ENCODE measurements at regions not wholly inside any gene's neighbourhood (a gene's known extent, or its start where the extent isn't known, plus 50 kb on each side); places are given as distances from the start of the nearest gene placed in this dataset.

DNA sequence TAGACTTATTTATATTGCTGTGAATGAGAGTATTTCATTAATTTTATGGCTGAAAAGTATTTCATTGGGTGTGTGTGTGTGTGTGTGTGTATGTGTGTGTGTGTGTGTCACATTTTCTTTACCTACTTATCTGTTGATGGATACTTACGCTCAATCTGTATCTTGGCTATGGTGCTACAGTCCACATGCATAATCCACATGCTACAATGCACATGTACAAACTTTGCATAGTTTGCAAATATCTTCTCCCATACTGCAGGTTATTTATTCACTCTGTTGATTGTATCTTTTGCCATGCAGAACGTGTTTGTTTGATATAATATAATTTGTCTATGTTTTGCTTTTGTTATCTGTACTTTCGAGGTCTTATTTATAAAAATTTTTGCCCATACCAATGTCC is 167.8 kb downstream of the RAB28 start:
- no peak overlapping the region for H3K27ac ChIP-seq (ENCODE audit: low read depth in 2 of 2, low read length in 2 of 2)
- H3K9me3 ChIP-seq (ENCODE audit: control insufficient read depth in 2 of 2, low read length in 2 of 2) = no peaks in the 10 kb centered on the region
- H3K36me3 ChIP-seq (ENCODE audit: control insufficient read depth in 2 of 2, insufficient read depth in 2 of 2, low read length in 2 of 2) = no peaks in the 10 kb centered on the region
- no peaks in the 10 kb centered on the region for H3K4me1 ChIP-seq (ENCODE audit: control insufficient read depth in 2 of 2, insufficient read depth in 2 of 2, low read length in 2 of 2)
- H3K27me3 ChIP-seq (ENCODE audit: control insufficient read depth in 2 of 2, insufficient read depth in 2 of 2, low read length in 2 of 2) = no peaks in the 10 kb centered on the region
- no peak overlapping the region for H3K4me3 ChIP-seq (ENCODE audit: low read length in 2 of 2)
- H3K9ac ChIP-seq (ENCODE audit: low read depth in 1 of 2, low read length in 2 of 2) = no peak overlapping the region

DNA sequence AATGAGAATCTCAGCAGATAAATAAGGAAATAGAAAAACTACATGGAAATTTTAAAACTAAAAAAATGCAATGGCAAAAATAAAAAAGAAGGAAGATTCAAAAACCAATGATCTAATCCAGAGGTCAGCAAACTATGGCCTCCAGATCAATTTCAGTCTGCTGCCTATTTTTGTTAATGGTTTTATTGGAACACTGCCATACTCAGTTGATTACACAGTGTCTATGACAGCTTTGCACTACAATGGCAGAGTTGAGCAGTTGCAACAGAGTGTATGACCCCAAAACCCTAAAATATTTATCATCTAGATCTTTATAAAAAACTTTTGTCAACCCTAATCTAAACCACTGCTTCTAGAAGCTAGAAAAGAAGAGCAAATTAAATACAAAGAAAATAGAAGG is 170.3 kb downstream of the RAB28 start:
- Histone ChIP-seq H3K36me3 (ENCODE audit: control insufficient read depth in 2 of 2, insufficient read depth in 2 of 2, low read length in 2 of 2) (no peaks in the 10 kb centered on the region), H3K4me1 (ENCODE audit: control insufficient read depth in 2 of 2, insufficient read depth in 2 of 2, low read length in 2 of 2) (no peaks in the 10 kb centered on the region), H3K9me3 (ENCODE audit: control insufficient read depth in 2 of 2, low read length in 2 of 2) (no peaks in the 10 kb centered on the region), H3K4me3 (ENCODE audit: low read length in 2 of 2) (no peak overlapping the region), H3K9ac (ENCODE audit: low read depth in 1 of 2, low read length in 2 of 2) (no peak overlapping the region), H3K27ac (ENCODE audit: low read depth in 2 of 2, low read length in 2 of 2) (no peak overlapping the region), H3K27me3 (ENCODE audit: control insufficient read depth in 2 of 2, insufficient read depth in 2 of 2, low read length in 2 of 2) (no peaks in the 10 kb centered on the region)

DNA sequence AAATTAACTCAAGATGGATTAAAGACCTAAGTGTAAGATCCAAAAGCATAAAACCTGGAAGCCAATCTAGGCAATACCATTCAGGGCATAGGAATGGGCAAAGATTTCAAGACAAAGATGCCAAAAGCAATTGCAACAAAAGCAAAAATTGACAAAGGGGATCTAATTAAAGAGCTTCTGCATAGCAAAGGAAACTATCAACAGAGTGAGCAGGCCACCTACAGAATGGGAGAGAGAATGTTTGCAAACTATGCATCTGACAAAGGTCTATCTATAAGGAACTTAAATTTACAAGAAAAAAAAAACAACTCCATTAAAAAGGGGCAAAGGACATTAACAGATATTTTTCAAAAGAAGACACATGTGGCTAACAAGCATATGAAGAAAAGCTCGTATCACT is 171.9 kb downstream of the RAB28 start:
- H3K27me3 ChIP-seq (ENCODE audit: control insufficient read depth in 2 of 2, insufficient read depth in 2 of 2, low read length in 2 of 2) = no peaks in the 10 kb centered on the region
- no peaks in the 10 kb centered on the region for H3K36me3 ChIP-seq (ENCODE audit: control insufficient read depth in 2 of 2, insufficient read depth in 2 of 2, low read length in 2 of 2)
- no peaks in the 10 kb centered on the region for H3K4me1 ChIP-seq (ENCODE audit: control insufficient read depth in 2 of 2, insufficient read depth in 2 of 2, low read length in 2 of 2)

DNA sequence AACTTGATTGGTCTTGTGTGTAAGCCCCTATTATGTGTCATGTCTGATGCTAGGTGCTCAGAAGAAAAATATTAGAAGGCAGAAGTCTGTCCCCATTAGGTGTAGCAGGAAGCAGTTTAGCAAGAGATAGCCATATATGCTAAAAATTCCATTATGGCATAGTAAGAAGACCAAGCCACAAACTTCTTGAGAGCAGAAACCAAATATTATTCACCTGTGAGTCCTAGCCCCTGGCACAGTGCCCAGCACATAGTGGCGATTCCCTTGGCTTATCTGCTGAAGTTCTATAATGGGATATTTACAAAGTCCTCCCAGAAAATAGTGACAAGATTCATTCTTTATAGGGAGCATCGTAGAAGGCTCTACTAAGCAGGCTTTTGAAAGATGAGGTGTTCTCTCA is 174.4 kb downstream of the RAB28 start:
- no peaks in the 10 kb centered on the region for H3K27me3 ChIP-seq (ENCODE audit: control insufficient read depth in 2 of 2, insufficient read depth in 2 of 2, low read length in 2 of 2)
- H3K4me3 ChIP-seq (ENCODE audit: low read length in 2 of 2) = no peak overlapping the region
- H3K27ac ChIP-seq (ENCODE audit: low read depth in 2 of 2, low read length in 2 of 2) = no peak overlapping the region
- H3K36me3 ChIP-seq (ENCODE audit: control insufficient read depth in 2 of 2, insufficient read depth in 2 of 2, low read length in 2 of 2) = no peaks in the 10 kb centered on the region
- no peak overlapping the region for H3K9ac ChIP-seq (ENCODE audit: low read depth in 1 of 2, low read length in 2 of 2)
- no peaks in the 10 kb centered on the region for H3K4me1 ChIP-seq (ENCODE audit: control insufficient read depth in 2 of 2, insufficient read depth in 2 of 2, low read length in 2 of 2)
- no peaks in the 10 kb centered on the region for H3K9me3 ChIP-seq (ENCODE audit: control insufficient read depth in 2 of 2, low read length in 2 of 2)

More for the DNA sequence above, 171.9 kb downstream of the RAB28 start:
- no peaks in the 10 kb centered on the region for H3K9me3 ChIP-seq (ENCODE audit: control insufficient read depth in 2 of 2, low read length in 2 of 2)
- no peak overlapping the region for H3K27ac ChIP-seq (ENCODE audit: low read depth in 2 of 2, low read length in 2 of 2)
- no peak overlapping the region for H3K4me3 ChIP-seq (ENCODE audit: low read length in 2 of 2)
- H3K9ac ChIP-seq (ENCODE audit: low read depth in 1 of 2, low read length in 2 of 2) = no peak overlapping the region

DNA sequence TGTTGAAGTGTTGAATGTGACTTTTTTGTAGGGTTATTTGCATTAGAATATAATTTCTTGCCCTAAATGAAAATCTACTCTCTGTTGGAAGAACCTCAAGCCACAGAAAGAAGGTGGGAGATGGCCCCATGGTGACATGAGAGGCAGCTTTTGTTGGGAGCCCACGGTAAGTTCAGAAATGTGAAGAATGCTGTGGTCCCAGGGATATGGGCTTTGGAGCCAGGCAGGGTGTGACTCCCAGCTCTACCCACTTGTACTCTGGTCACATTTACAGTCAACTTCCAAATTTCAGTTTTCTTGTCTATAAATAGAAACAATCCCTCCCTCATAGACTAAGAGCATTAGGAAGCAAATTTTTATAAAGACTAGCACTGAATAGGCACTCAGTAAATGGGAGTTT is 177.8 kb downstream of the RAB28 start:
- H3K9ac ChIP-seq (ENCODE audit: low read depth in 1 of 2, low read length in 2 of 2) = no peak overlapping the region

DNA sequence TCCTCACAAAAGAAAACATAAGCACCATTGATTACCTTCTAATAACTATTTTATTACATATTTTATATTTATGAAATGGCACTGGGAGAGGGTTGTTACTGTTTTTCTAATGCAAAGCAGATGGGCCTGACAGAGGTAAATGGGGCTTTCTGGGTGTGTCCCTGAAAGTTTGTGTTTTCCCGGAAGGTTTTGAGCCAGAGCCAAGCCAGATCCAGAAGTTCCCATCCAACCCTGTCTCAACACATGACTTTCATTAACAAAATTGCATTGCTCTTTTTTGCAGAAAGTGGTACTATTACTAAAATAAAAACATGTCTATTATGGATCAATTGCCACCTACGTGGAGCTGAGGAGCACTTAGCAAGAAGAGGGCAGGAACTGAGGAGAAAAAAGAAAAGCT is 181.3 kb downstream of the RAB28 start:
- no peaks in the 10 kb centered on the region for H3K9me3 ChIP-seq (ENCODE audit: control insufficient read depth in 2 of 2, low read length in 2 of 2)
- H3K4me1 ChIP-seq (ENCODE audit: control insufficient read depth in 2 of 2, insufficient read depth in 2 of 2, low read length in 2 of 2) = no peaks in the 10 kb centered on the region
- H3K27ac ChIP-seq (ENCODE audit: low read depth in 2 of 2, low read length in 2 of 2) = no peak overlapping the region
- H3K4me3 ChIP-seq (ENCODE audit: low read length in 2 of 2) = no peak overlapping the region
- no peaks in the 10 kb centered on the region for H3K36me3 ChIP-seq (ENCODE audit: control insufficient read depth in 2 of 2, insufficient read depth in 2 of 2, low read length in 2 of 2)
- no peaks in the 10 kb centered on the region for H3K27me3 ChIP-seq (ENCODE audit: control insufficient read depth in 2 of 2, insufficient read depth in 2 of 2, low read length in 2 of 2)
- H3K9ac ChIP-seq (ENCODE audit: low read depth in 1 of 2, low read length in 2 of 2) = no peak overlapping the region

More for the DNA sequence above, 177.8 kb downstream of the RAB28 start:
- Histone ChIP-seq H3K9me3 (ENCODE audit: control insufficient read depth in 2 of 2, low read length in 2 of 2) (no peaks in the 10 kb centered on the region), H3K27ac (ENCODE audit: low read depth in 2 of 2, low read length in 2 of 2) (no peak overlapping the region), H3K4me3 (ENCODE audit: low read length in 2 of 2) (no peak overlapping the region), H3K27me3 (ENCODE audit: control insufficient read depth in 2 of 2, insufficient read depth in 2 of 2, low read length in 2 of 2) (no peaks in the 10 kb centered on the region), H3K4me1 (ENCODE audit: control insufficient read depth in 2 of 2, insufficient read depth in 2 of 2, low read length in 2 of 2) (no peaks in the 10 kb centered on the region), H3K36me3 (ENCODE audit: control insufficient read depth in 2 of 2, insufficient read depth in 2 of 2, low read length in 2 of 2) (no peaks in the 10 kb centered on the region)

DNA sequence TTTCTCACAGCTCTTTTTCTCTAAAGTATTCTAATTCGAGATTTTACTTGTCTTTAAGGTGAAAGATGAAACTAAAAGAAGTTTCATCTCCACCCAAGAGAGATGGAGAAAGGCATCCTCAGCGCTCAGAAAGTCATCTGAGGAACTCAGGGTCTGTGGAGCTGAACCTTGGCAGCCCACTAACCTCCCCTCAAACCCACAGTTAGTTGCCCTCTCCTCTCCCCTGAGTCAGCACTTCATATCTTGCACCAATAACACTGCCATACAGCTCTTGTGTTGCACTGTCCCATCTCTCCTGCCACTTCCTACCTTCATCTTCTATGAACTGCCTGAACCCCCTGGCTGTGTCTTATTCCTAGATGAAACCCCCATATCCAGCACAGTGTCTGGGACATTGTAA is 184.8 kb downstream of the RAB28 start:
- Histone ChIP-seq H3K27me3 (ENCODE audit: control insufficient read depth in 2 of 2, insufficient read depth in 2 of 2, low read length in 2 of 2) (no peaks in the 10 kb centered on the region), H3K4me1 (ENCODE audit: control insufficient read depth in 2 of 2, insufficient read depth in 2 of 2, low read length in 2 of 2) (no peaks in the 10 kb centered on the region), H3K27ac (ENCODE audit: low read depth in 2 of 2, low read length in 2 of 2) (peak overlapping the region in 1 of 2 donors; percentile 4), H3K9ac (ENCODE audit: low read depth in 1 of 2, low read length in 2 of 2) (no peak overlapping the region), H3K9me3 (ENCODE audit: control insufficient read depth in 2 of 2, low read length in 2 of 2) (no peaks in the 10 kb centered on the region), H3K4me3 (ENCODE audit: low read length in 2 of 2) (no peak overlapping the region), H3K36me3 (ENCODE audit: control insufficient read depth in 2 of 2, insufficient read depth in 2 of 2, low read length in 2 of 2) (no peaks in the 10 kb centered on the region)

DNA sequence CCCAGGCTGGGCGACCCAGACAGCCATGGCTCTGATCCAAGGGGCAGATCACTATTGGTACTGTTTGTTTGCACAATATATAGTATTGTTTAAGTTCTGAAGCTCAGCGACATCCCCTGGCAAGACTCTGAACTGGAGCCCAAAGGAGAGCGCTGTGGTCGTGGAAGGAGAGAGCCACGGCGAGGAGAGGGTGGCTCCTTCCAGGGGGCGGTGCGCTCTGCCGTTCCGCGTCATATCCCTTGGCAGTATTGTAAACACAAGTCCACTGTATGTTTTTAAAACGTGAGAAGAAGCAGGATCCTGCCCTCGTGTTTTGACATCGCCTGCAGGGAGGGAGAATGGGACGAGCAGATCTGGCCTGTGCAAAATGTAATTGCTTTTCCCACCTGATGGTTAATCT is 185.5 kb downstream of the RAB28 start:
- Histone ChIP-seq H3K36me3 (ENCODE audit: control insufficient read depth in 2 of 2, insufficient read depth in 2 of 2, low read length in 2 of 2) (no peaks in the 10 kb centered on the region), H3K9ac (ENCODE audit: low read depth in 1 of 2, low read length in 2 of 2) (no peak overlapping the region), H3K4me1 (ENCODE audit: control insufficient read depth in 2 of 2, insufficient read depth in 2 of 2, low read length in 2 of 2) (no peaks in the 10 kb centered on the region), H3K4me3 (ENCODE audit: low read length in 2 of 2) (peak overlapping the region in 1 of 2 donors; percentile 34), H3K27me3 (ENCODE audit: control insufficient read depth in 2 of 2, insufficient read depth in 2 of 2, low read length in 2 of 2) (no peaks in the 10 kb centered on the region), H3K27ac (ENCODE audit: low read depth in 2 of 2, low read length in 2 of 2) (peak overlapping the region in 1 of 2 donors; percentile 4), H3K9me3 (ENCODE audit: control insufficient read depth in 2 of 2, low read length in 2 of 2) (no peaks in the 10 kb centered on the region)

DNA sequence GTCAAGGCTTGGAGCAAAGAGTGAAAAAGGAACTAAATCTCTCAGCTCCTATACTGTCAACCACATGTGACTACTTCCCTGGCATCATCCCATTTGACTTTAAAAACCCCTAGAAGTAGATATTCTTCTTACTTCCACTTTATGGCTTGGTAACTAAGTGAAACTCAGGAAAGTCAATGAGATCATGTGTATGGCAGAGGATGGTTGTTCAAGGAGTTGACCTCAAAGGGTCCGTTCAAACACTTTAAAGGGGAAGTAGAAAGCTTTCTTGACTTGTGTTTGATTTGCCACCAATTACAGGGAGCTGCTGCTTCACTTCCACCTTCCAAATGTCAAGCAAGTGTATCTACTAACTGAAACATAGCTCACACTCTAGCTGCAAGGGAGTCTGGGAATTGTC is 187.2 kb downstream of the RAB28 start:
- no peaks in the 10 kb centered on the region for H3K36me3 ChIP-seq (ENCODE audit: control insufficient read depth in 2 of 2, insufficient read depth in 2 of 2, low read length in 2 of 2)
- H3K9me3 ChIP-seq (ENCODE audit: control insufficient read depth in 2 of 2, low read length in 2 of 2) = no peaks in the 10 kb centered on the region
- no peak overlapping the region for H3K9ac ChIP-seq (ENCODE audit: low read depth in 1 of 2, low read length in 2 of 2)
- H3K4me3 ChIP-seq (ENCODE audit: low read length in 2 of 2) = no peak overlapping the region
- H3K27ac ChIP-seq (ENCODE audit: low read depth in 2 of 2, low read length in 2 of 2) = no peak overlapping the region
- no peaks in the 10 kb centered on the region for H3K4me1 ChIP-seq (ENCODE audit: control insufficient read depth in 2 of 2, insufficient read depth in 2 of 2, low read length in 2 of 2)
- no peaks in the 10 kb centered on the region for H3K27me3 ChIP-seq (ENCODE audit: control insufficient read depth in 2 of 2, insufficient read depth in 2 of 2, low read length in 2 of 2)

DNA sequence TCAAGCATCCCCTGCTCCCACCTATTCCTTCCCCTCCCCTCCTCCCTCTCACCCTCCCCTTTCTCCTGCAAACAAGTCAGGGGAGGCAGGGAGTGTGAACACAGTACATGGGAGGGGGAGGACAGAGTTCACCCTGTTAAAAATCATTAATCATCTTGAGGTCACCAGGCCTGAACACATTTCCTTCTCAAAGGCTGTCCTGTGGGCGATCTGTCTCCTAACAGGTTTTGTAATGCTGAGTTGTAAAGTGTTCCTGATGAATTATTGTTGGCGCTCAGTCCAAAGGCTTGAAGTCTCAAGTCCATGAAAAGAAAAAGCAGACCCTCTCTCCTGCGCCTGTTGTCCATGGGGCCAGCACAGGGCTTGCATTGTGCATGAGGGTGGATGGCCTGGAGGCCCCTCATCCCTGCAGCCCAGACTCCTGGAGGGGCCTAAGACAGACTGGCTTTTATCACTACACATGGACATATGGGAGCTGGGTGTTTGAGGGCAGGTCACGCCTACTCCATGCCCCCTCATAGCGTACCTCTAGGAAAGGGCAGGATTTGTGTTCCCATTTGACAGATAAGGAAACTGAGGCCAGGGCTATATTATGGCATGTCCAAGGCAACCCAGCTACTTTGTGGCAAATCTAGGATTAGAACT is 189.1 kb downstream of the RAB28 start:
- Histone ChIP-seq H3K9ac (ENCODE audit: low read depth in 1 of 2, low read length in 2 of 2) (no peak overlapping the region), H3K4me1 (ENCODE audit: control insufficient read depth in 2 of 2, insufficient read depth in 2 of 2, low read length in 2 of 2) (no peaks in the 10 kb centered on the region), H3K27me3 (ENCODE audit: control insufficient read depth in 2 of 2, insufficient read depth in 2 of 2, low read length in 2 of 2) (no peaks in the 10 kb centered on the region), H3K27ac (ENCODE audit: low read depth in 2 of 2, low read length in 2 of 2) (no peak overlapping the region), H3K4me3 (ENCODE audit: low read length in 2 of 2) (no peak overlapping the region), H3K36me3 (ENCODE audit: control insufficient read depth in 2 of 2, insufficient read depth in 2 of 2, low read length in 2 of 2) (no peaks in the 10 kb centered on the region), H3K9me3 (ENCODE audit: control insufficient read depth in 2 of 2, low read length in 2 of 2) (no peaks in the 10 kb centered on the region)

DNA sequence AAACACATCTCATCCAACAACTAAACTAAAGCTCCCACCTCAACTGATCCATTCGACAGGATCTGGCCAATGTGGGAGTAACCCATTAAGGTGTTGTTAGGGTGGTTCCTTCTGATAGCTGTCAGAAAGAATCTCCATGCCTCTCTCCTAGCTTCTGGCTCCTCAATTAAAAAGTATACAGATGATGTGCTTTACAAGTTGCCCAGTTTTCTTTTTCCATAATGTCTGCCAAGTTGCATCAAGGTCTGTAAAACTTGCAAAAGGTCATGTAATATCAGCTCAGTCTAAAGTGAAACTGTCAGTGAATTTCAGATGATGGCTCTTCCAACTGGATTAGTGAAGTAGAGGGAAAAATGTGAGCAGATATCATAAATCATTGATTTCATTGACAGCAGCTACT is 191.8 kb downstream of the RAB28 start:
- no peak overlapping the region for H3K27ac ChIP-seq (ENCODE audit: low read depth in 2 of 2, low read length in 2 of 2)
- no peaks in the 10 kb centered on the region for H3K36me3 ChIP-seq (ENCODE audit: control insufficient read depth in 2 of 2, insufficient read depth in 2 of 2, low read length in 2 of 2)
- H3K4me3 ChIP-seq (ENCODE audit: low read length in 2 of 2) = no peak overlapping the region
- no peaks in the 10 kb centered on the region for H3K9me3 ChIP-seq (ENCODE audit: control insufficient read depth in 2 of 2, low read length in 2 of 2)
- H3K9ac ChIP-seq (ENCODE audit: low read depth in 1 of 2, low read length in 2 of 2) = no peak overlapping the region
- H3K27me3 ChIP-seq (ENCODE audit: control insufficient read depth in 2 of 2, insufficient read depth in 2 of 2, low read length in 2 of 2) = no peaks in the 10 kb centered on the region
- no peaks in the 10 kb centered on the region for H3K4me1 ChIP-seq (ENCODE audit: control insufficient read depth in 2 of 2, insufficient read depth in 2 of 2, low read length in 2 of 2)
